GM19395 (cell line): ENCODE measurements at regions not wholly inside any gene's neighbourhood (a gene's known extent, or its start where the extent isn't known, plus 50 kb on each side); places are given as distances from the start of the nearest gene placed in this dataset.

Experiments used
- ATAC-seq: cut with Tn5 transposase; IDR thresholded peaks from one replicate; pipeline ENCODE4 v1.9.1; 2021; ENCODE audit warnings: mild to moderate bottlenecking, moderate library complexity; ENCODE audit not compliant: unreplicated experiment

DNA sequence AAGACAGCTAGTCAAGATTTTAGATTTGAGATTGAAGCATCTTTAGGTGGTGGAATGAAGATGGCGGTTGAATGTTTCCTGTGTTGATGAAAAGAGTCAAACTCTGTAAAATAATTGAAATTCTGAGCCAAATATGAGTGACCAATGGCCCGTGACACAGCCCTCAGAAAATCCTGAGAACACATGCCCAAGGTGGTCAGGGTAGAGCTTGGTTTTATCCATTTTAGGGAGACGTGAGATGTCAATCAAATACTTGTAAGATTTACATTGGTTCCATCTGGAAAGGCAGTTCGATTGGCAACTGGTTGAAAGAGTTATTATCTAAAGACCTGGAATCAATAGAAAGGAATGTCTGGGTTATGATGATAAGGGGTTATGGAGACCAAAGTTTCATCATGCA lies 198.0 kb upstream of the AGAP1 start:
- no peak for ATAC-seq

DNA sequence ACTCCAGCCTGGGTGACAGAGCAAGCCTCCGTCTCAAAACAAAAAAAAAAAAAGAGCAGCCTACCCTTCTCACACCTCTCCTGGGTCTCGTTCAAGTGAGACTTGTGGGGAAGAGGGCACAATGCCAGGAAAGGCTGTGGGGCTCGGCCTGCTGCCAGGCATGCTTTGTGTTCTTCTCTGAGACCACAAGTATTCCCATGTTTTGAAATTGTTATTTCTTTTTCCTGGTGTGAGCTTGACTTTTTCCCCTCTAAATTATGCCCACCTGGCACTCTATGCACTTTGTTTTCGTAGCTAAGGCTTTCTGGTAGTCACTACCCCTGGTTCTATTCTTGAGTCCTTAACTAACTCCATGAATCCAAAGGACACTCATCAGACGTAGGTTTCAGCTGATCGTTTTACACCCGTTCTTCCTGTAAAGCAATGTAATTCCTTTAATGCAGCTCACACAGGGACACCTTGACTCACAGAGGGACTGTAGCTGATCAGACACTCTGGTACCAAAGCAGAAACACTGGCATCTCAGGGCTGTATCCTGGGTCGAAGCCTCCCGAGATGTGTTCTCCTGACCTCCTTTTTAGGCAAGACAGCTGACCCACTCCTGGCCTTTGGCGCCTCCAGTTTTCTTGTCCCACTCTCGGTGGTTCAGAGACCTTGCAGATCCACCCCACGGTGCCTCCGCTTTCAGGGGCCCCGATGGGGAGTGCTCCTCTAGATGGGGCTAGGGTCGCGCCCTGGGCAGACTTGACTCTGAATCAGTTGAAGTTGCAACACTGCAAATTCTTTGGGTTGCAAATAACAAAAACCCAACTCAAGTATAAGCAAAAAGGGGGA lies 193.3 kb upstream of the AGAP1 start:
- no peak for ATAC-seq

DNA sequence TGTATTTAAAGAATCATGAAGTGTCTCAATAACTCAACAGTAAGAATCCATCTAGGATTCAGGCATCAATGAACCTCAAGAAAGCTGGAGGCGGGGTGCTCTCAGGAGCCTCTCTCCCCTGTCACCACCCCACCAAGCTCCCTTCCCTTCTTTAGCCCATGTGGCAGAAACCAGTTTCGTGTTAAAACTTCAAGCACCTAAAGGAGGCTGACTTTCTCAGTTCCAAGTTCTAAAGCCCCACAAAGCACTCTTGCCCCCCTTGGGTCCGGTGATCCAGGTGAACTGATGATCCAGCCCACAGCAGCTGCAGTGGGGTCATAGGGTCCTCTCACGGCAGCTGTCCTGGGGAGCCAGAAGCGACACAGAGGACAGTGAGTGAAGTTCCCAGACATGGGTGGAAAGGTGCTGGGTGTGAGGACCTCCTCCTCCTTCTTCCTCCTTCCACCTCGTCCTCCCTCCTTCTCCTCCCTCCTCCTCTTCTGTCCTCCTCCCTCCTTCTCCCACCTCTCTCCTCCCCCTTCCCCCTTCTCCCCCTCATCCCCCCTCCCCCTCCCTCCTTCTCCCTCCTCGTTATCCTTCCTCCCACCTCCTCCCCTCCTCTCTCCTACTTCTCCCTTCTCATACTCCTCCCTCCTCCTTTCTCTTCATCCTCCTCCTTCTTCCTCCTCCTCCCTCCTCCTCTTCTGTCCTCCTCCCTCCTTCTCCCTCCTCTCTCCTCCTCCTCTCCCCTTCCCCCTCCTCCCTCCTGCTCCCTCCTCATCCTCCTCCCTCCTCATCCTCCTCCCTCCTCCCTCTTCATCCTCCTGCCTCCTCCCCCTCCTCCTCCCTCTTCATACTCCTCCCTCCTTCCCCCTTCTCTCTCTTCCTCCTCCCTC lies 192.4 kb upstream of the AGAP1 start:
- ATAC-seq = no peak

DNA sequence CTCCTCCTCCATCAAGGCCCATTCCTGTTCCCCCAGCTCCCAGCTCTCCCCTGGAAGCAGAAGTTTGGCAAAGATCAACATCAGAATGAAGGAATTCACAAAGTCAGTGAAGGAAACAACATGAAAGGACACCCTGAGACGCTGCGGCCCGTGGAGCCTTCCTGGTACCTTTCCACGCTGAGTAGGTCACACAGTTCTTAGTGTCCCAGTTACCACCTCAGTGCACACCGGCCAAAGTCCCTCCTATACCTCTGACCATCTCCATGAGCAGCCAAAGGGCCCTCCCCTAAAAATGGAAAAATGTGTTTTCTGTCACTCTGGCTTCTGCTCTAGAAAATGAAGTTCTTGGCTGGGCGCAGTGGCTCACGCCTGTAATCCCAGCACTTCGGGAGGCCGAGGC lies 191.6 kb upstream of the AGAP1 start:
- ATAC-seq = no peak

DNA sequence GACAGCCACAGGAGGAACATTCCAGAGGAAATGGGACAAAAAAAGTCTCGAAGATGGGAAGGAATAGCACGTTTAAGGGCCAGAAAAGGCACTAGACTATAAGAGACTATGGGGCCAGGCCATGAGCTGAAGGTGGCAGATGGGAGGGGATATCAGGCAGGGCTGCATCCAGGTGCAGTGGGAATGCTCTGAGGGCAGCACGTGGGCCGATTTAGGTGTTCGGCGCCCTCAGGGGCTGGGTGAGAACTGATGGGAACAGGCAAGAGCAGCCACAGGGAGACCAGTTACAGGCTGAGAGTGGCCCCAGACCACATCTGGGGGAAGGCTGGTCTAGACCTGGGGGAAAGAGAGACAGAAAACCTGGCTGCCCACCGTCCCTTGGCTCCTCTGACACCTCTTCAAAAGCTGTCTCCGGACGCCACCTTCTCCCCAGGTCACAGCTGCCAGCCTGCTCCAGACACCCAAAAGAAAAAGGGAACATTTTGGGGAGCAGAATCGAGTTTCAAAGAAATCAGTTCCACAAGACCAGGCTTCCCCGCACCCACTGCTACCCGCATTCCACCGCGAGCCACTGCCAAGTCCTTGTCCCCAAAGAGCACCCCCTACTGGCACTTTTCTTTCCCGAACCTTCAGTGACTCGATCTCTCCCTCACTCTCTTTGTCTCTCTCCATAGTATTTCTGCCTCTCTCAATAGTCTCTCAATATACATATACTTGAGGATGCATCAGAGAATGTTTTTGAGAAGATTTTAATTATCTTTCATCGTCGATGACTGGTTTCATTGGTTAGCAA lies 190.1 kb upstream of the AGAP1 start:
- ATAC-seq = no peak

DNA sequence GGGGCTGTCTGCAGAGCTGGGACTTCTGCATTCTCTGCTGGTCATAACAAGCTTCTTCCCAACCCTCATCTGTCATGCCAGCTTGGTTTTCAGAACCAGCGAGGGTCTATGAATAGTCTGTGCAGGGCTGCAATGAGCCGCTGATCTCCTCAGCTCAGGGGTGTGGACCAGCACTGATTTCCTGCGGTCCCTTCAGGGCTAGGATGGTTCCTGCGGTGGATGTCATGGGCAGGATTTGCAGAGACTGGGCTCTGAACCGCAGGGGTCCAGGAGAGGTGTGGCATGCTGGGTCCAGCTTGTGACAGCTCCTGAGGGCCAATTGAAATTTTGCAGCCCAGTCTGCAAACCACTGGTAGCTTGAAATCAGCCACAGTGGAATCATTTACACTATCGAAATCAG lies 188.2 kb upstream of the AGAP1 start:
- ATAC-seq = no peak

DNA sequence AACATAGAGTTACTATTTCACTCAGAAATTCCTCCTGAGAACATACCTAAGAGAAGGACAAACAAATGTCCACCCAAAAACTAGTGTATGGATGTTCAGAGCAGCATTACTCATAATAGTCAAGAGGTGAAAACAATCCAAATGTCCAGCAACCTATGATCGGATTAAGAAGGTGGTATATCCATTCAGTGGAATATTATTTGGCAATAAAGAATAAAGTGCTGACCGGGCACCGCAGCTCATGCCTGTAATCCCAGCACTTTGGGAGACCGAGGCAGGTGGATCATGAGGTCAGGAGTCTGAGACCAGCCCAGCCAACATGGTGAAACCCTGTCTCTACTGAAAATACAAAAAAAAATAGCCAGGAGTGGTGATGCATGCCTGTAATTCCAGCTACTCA lies 182.8 kb upstream of the AGAP1 start:
- ATAC-seq = no peak

DNA sequence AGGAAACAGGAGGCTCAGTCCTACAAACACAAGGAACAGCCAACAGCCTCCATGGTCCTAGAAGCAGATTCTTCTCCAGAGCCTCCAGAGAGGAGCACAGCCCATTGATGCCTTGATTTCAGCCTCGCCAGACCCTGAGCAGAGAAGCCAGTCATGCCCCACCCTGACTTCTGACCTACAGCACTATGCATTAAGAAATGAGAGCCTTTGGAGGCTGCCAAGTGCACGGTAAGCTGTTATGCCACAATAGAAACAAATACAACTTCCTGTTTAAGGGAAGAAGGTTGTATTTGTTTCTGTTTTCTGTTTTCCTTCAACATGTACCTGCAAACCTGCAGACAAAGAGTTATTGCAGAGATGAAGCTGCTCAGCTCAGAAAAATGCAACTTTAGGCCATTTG lies 181.3 kb upstream of the AGAP1 start:
- no peak for ATAC-seq

DNA sequence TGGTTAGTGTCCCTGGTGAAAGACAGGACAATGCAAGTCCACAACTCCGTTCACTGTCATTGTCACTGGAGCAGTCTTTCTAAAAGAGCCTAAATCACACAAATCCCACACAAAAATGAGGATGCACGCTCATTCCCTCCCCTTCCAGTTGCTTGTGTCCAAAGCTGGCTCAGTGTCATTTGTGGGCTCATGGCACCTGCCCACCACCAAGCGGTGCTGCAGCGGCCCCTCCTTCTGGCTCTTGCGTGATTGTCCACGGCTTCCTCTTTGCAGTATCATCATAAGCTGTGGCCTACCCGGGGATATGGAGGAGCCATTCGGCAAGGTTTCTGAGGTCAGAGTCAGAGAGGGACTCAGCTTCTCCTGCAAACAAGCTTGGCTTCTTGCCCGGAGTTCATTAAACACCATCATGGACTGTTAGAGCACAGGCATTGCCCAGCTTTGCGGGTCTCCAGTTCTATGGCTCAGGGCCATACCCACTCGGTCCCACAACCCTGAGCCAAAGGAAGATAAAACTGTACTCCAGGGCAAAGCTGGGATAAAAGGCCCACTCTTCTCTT lies 179.4 kb upstream of the AGAP1 start:
- no peak for ATAC-seq

DNA sequence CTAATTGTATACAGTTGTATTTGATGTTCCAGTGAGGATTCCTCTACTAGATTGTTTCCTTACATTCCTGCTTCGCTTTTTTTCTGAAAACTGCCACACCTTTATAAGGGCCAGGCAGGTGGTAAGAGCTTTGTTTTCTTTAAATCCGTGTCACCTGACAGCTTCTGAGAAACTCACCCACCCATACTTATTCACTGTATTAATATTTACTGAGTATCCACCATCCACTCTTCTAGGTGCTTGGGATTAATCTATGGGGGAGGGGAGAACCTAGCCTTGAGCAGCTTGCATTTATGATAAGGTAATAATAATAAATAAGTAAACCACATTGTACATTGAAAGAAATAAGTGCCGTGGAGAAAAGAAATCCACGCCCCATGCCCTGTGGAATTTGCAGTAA lies 174.7 kb upstream of the AGAP1 start:
- ATAC-seq = no peak

DNA sequence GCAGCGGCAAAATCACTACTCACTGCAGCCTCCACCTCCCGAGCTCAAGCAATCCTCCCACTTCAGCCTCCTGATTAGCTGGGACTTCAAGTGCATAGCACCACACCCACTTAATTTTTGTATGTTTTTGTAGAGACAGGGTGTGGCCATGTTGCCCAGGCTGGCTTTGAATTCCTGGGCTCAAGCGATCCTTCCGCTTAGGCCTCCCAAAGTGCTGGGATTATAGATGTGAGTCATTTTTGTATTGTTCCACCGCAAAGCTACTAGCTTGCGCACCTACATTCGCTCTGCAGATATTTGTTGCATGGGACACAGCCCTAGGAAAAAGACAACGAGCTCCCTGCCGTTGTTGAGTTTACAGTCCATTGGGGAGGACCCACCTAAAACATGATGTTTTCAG lies 173.5 kb upstream of the AGAP1 start:
- ATAC-seq = no peak

DNA sequence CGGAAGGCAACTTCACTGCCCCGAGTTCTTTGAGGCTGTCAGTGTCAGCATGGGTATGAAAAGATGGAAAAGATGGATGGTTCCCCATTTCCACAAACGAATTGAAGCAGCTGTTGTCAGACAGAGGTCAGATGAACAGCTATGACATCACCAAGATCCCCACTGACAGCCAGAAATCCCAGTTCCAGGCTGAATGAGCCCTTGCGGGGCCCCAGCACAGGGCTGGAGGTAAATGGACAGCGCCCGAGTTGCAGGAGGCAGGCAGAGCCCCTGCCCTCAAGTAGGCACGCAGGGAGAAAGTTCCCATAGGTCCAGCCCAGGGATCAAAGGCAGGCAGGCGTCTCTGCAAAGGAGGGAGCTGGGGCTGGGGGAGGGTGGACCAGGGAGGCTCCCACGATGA lies 169.5 kb upstream of the AGAP1 start:
- ATAC-seq = no peak

DNA sequence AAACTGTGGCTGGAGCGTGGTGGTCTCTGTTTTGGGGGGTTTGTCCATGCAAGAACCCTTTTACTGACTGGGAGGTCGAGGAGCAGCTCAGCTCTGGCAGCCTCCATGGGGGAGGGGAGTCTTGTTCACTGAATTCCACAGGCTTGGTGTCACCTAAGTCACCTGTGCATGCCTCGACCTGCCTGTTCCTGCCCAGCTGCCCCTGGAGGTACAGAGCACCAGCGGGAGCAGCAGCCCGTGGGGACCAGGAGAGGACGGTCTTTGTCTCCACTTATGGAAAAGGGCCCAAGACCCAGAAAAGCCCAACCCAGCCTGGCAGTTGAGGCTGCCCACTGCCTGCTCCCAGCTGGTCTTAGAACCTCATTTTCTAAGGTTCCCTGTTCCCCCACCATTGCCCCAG lies 168.7 kb upstream of the AGAP1 start:
- ATAC-seq = no peak

DNA sequence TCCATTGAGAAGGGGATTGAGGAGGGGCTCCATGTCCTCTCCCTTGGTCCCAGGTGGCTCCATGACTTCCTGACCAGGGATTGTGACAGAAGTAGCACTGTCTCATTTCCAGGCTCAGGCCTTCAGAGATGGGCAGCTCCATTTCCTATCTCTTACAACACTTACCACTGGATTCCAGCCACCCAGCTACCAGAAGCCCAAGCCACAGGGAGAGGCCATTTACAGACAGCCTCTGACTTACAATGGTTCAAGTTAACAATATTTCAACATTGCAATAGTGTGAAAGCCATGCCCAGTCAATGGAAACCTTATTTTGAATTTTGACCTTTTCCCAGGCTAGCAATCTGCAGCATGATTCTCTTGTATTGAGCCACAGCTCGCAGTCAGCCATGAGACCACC lies 164.9 kb upstream of the AGAP1 start:
- ATAC-seq = no peak

DNA sequence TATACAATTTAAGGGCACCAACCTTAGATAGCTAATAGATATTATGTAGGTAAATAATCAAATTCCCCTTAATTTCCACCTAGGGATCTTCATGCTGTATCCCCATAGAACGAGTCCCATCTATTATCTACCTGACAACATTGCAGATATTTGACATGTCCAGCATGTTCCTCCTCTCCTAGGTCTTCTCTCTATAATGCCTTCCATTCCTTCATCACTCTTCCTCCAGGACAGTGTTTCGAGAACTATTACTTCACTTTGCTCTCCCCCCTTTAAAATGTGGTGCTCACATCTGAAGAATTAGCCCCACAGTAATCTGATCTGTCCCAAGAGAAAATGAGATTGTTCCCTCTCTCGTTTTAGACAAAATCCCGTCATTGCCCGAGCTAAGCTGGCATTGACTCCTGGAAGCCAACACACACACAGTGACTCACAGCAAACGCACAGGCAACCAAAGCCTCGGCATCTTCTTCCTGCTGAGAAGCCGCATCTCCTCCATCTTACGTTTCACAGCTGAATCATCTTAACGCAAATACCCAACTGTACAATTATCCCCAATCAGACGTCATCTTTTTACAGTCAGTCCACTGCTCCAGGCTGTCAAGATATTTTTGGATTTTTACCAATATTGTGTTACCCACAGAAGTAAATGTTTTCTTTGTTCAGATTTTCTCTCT lies 162.9 kb upstream of the AGAP1 start:
- no peak for ATAC-seq

DNA sequence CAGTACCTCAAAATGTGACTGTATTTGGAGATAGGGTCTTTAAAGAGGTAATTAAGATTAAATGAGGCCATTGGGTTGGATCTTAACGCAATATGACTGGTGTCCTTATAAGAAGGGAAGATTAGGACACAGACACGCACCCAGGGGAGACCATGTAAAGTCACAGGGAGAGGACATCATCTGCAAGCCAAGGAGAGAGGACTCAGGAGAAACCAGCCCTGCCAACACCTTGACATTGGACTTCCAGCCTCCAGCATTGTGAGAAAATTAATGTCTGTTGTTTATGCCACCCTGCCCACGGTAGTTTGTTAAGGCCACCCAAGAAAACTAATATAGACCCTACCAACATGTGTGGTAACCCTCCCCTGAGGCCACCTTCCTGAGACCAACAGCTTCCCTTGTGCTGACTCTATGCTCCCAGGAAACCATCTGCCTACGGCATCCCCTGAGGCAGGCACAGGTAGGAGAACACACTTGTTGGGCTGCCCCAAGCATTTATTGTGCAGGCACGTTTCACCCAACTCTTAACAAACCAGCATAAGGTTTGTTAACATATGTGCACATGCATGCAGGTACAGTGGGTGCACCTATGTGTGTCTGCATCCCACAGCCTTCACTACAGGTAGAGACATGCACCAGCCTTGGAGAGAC lies 161.5 kb upstream of the AGAP1 start:
- no peak for ATAC-seq

DNA sequence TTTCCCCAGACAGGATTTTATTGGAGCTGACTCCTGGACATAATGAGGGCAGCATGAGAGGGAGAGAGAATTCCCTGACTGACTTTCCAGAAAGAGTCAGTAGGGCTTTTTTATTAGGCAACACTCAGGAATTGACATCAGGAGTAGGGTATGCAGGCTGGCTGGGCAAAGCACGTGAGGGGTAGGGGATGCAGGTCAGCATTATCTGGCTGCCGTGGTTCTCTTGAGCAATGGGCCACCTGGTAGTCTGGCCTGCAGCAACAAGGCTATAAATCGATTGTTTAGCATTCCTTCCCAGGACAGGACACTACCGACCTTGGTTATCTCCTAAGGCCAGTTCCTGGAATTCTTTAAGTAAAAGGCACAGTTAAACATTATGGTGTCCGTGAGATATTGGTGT lies 160.8 kb upstream of the AGAP1 start:
- no peak for ATAC-seq

DNA sequence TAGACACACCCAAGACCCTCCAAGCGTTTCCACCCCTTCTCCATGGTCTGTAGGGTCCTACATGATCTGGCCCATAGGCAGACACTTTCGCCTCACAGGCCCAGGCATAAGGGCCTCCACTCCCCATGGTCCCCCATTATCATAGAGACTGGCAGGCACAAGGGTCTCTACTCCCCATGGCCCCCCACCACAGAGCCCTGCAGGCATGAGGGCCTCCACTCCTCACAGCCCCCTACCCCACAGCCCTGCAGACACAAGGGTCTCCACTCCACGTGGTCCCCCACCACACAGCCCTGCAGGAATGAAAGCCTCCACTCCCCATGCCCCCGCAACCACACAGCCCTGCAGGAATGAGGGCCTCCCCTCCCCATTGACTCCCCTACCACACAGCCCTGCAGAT lies 159.7 kb upstream of the AGAP1 start:
- no peak for ATAC-seq

DNA sequence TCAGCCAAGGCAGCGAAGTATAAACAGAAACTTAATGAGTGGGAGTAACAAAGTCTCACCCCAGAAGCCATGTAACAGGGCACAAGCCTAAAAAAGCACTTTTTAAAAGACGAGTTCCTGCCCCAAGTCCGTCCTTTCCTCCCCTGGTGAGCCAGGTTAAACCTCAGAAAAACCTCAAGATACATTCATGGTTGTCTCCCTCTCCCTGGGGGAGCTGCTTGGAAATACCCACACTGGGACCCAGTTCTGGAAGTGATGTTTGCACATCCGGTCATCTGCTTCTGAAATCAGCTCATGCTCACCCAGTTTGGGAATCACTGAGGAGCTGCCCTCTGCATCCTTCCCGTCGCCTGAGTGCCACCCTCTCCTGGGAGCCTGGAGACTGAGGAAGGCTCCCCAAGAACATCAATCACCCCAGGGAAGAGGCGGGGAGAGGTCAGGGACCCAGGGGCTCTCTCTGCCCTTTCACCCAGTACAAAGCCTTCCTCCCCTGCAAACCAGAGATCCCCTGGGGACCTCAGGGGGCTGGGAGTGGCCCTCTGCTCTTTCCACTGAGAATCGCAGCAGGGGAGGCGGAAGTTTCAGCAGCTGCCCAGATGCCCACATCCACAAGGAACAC lies 150.6 kb upstream of the AGAP1 start:
- ATAC-seq = no peak

DNA sequence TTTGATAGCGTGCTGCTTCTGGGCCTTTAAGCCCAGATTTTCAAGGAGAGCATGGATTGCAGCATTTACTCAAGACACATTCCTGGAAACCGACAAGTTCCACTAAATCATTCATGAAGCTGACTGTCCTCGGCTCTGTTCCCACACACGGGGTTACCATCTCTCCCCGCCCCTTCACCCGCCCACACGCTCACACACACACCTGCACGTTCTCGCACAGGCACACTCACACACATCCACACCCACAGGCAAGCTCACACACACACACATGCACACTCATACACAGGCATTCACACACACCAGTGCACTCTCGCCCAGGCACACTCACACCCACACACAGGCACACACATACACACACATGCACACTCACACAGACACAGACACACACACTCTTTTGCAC lies 150.0 kb upstream of the AGAP1 start:
- no peak for ATAC-seq
